ENCODE measurements at regions not wholly inside any gene's neighbourhood (a gene's known extent, or its start where the extent isn't known, plus 50 kb on each side); places are given as distances from the start of the nearest gene placed in this dataset.

DNA sequence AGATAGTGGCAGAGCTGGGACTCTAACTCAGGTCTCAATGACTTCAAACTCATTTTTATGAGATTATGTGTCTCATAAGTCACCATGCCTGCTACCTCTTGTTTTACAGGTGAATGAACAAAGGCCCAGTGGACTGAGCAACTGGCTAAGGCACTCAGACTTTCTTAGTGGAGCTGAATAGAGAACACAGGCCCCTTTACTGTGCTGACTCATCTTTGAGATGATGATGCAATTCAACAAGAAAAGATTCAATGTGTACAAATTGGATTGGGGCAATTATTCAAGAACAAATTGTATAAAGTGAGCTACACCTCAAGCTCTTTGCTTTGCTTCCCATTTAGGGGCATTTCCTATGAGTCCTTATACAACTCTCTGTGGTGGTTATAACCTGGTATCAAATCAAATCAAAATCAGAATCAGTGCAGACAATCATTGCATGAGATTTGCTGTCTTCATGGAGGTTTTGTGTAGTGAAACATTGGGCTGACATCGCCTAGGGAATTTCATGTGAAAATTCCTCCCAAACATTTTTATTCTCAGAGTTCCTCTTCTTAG is 84.3 kb upstream of the PPP2R2B start:
- WGBS, 2 donors, result 100% methylated on average over 1 of the region's 1 CpG
- H3K27ac ChIP-seq, result no peak overlapping the region

DNA sequence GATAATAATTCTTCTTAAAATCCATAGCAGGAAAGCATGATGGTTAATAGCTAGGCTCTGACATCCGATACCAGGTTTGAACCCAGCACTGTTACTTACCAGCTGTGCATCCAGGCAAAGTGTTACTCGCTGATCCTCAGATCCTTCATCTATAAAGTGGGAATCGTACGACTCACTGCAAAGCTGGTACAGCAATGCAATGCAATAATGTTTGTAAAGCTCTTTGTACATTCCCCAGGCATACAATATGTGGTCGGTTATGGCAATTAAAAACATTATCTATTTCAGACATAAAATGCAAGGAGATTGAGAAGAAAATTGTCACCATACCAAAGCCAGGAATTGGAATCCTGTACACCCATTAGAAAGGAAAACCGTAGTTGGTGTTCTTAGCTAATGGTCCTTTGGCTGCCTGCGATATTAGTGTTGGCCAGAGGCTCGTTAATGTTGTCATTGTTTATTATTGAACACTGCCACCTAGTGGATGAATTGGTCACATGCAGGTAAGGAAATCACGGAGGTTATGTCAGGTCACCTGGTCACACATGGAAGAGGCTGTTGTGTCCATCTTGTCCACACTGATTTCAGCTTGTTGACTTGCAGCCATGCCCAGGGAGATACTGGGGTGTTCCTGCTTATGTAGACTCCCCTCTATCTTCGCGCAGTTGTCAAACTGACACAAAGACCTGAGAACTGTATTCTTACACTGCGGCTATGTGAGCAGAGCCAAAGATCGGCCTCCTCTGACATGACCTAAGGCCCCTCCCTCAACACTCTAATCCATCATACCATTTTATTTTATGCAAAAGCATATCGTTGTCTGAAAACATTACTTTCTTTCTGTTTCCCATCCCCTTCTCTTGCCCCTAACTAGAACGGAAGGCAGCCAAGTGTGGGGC is 87.5 kb upstream of the PPP2R2B start:
- Histone ChIP-seq H3K27ac (no peak overlapping the region), H3K9me3 (no peaks in the 10 kb centered on the region), H3K36me3 (ENCODE audit: low read depth, missing control alignments) (no peaks in the 10 kb centered on the region), H3K27me3 (no peaks in the 10 kb centered on the region), H3K4me1 (peaks cover 8% of the 10 kb centered on the region), H3K4me3 (no peak overlapping the region)
- WGBS, 2 donors, result 39 to 43% methylated on average over 15 of the region's 15 CpGs
- DNase-seq, result peak; percentile 82
- intact Hi-C loops (cut with DNase I; ENCODE audit: low total_unique reads), result loop anchor here (10.0 kb wide), 1 partner anchor 421 kb away; no protein-coding TSS in a partner anchor
- TF ChIP-seq, protein P1, sequence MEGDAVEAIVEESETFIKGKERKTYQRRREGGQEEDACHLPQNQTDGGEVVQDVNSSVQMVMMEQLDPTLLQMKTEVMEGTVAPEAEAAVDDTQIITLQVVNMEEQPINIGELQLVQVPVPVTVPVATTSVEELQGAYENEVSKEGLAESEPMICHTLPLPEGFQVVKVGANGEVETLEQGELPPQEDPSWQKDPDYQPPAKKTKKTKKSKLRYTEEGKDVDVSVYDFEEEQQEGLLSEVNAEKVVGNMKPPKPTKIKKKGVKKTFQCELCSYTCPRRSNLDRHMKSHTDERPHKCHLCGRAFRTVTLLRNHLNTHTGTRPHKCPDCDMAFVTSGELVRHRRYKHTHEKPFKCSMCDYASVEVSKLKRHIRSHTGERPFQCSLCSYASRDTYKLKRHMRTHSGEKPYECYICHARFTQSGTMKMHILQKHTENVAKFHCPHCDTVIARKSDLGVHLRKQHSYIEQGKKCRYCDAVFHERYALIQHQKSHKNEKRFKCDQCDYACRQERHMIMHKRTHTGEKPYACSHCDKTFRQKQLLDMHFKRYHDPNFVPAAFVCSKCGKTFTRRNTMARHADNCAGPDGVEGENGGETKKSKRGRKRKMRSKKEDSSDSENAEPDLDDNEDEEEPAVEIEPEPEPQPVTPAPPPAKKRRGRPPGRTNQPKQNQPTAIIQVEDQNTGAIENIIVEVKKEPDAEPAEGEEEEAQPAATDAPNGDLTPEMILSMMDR (IDR thresholded peaks at IDR 0.05), result peak; percentile 90 to 98 (median 95)
- TF ChIP-seq POLR2A (IDR thresholded peaks at IDR 0.05), result no peak

More for the DNA sequence above, 84.3 kb upstream of the PPP2R2B start:
- intact Hi-C loops (cut with DNase I; ENCODE audit: low total_unique reads), result loop anchor here (10.0 kb wide), 1 partner anchor 418 kb away; no protein-coding TSS in a partner anchor
- DNase-seq, result no peak
- H3K27me3 ChIP-seq, result no peaks in the 10 kb centered on the region
- no peak overlapping the region for H3K4me3 ChIP-seq
- peaks cover 8% of the 10 kb centered on the region for H3K4me1 ChIP-seq
- no peaks in the 10 kb centered on the region for H3K36me3 ChIP-seq (ENCODE audit: low read depth, missing control alignments)
- H3K9me3 ChIP-seq, result no peaks in the 10 kb centered on the region
- TF ChIP-seq POLR2A (IDR thresholded peaks at IDR 0.05), result no peak
- TF ChIP-seq, protein P1 (IDR thresholded peaks at IDR 0.05), result no peak

DNA sequence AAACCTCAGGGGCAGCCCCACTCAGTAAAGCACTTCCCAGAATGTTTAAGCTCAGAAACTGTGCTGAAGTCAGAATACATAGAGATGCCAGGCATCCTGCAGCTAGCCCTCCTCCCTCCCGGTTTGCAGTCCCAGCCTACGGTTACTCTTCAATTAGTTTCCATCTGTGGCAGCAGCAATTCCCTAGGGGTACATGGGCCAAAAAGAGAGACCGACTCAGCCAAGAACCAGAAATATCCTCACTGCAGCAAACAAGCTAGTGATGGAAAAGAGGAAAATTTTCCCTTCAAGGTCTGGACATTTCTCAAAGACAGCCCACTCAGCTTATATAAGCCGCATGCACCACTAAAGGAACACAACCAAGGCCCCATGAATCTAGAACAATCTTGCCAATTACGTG is 89.1 kb upstream of the PPP2R2B start:
- H3K4me3 ChIP-seq, result no peak overlapping the region
- intact Hi-C loops (cut with DNase I; ENCODE audit: low total_unique reads), result loop anchor here (10.0 kb wide), 1 partner anchor 423 kb away; no protein-coding TSS in a partner anchor
- no peak for TF ChIP-seq POLR2A (IDR thresholded peaks at IDR 0.05)
- TF ChIP-seq, protein P1 (IDR thresholded peaks at IDR 0.05), result no peak
- H3K4me1 ChIP-seq, result peaks cover 8% of the 10 kb centered on the region
- H3K27ac ChIP-seq, result no peak overlapping the region
- H3K9me3 ChIP-seq, result no peaks in the 10 kb centered on the region
- 55 to 65% methylated on average over 5 of the region's 5 CpGs for WGBS, 2 donors
- H3K36me3 ChIP-seq (ENCODE audit: low read depth, missing control alignments), result no peaks in the 10 kb centered on the region
- H3K27me3 ChIP-seq, result no peaks in the 10 kb centered on the region
- DNase-seq, result no peak

DNA sequence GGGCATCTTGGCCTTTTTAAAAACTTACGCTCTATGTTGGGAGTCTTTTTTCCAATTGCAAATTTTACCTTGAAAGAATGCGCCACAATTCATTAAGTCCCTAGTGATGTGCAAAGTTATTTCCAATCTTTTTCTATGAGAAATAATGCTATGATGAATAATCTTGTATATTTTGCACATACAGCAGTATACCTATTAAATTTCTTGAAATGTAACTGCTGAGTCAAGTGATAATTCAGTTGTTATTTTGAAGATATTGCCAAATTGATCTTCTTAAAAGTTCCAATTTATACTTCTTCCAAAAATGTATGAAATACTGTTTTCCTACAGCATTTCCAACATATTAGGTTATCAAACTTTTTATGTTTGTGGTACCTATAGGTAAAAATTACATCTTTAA is 92.8 kb upstream of the PPP2R2B start:
- DNase-seq, result no peak
- H3K9me3 ChIP-seq, result no peaks in the 10 kb centered on the region
- intact Hi-C loops (cut with DNase I; ENCODE audit: low total_unique reads), result no loop called here
- no peak overlapping the region for H3K27ac ChIP-seq
- H3K36me3 ChIP-seq (ENCODE audit: low read depth, missing control alignments), result no peaks in the 10 kb centered on the region
- peaks cover 1% of the 10 kb centered on the region for H3K4me1 ChIP-seq
- 92 to 95% methylated on average over 2 of the region's 2 CpGs for WGBS, 2 donors
- H3K27me3 ChIP-seq, result no peaks in the 10 kb centered on the region
- H3K4me3 ChIP-seq, result no peak overlapping the region
- TF ChIP-seq POLR2A (IDR thresholded peaks at IDR 0.05), result no peak
- TF ChIP-seq, protein P1 (IDR thresholded peaks at IDR 0.05), result no peak
